GM18861 (cell line): ENCODE measurements at regions not wholly inside any gene's neighbourhood (a gene's known extent, or its start where the extent isn't known, plus 50 kb on each side); places are given as distances from the start of the nearest gene placed in this dataset.
"Not testable (repeated sequence)": the region's sequence is repeated elsewhere in the genome, so short reads cannot be mapped to it uniquely, and the experiment has no call there.

ENCODE experiments used
- ATAC-seq: cut with Tn5 transposase; IDR thresholded peaks from one replicate; pipeline ENCODE4 v1.9.1; 2021; ENCODE audit not compliant: unreplicated experiment

DNA sequence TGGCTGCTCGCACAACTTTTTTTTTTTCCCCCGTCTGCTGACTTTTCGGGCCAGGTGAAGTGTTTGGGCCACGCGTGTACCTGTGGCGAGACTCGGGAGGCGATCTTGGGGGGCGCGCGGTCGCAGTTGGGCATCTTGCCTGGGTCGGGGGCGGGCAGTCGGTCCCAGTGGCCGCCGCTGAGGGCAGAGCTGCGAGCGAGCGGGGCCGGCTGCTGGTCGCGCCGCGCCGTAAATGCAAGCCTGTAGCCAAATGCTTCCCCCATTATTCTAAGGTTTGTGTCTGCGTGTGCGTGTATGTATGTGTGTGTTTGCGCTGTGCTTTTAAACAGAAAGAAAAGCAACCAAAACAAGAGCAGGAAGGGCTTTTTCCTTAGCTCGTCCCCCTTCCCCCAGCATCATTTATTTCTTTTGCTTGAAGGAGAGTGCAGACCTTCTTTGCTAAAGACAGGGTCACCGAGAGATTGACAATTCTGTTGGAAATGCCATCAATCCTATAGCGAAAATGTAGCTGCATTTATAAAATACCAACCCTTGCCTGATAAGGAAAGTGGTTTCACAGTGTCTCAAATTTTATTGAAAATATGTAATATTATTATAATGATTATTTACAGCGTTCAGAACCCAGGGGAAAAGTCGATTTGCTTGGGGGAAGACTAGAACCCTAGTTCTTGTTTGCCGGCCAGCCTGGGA lies 143.2 kb upstream of the ZNF536 start:
- ATAC-seq: no peak

DNA sequence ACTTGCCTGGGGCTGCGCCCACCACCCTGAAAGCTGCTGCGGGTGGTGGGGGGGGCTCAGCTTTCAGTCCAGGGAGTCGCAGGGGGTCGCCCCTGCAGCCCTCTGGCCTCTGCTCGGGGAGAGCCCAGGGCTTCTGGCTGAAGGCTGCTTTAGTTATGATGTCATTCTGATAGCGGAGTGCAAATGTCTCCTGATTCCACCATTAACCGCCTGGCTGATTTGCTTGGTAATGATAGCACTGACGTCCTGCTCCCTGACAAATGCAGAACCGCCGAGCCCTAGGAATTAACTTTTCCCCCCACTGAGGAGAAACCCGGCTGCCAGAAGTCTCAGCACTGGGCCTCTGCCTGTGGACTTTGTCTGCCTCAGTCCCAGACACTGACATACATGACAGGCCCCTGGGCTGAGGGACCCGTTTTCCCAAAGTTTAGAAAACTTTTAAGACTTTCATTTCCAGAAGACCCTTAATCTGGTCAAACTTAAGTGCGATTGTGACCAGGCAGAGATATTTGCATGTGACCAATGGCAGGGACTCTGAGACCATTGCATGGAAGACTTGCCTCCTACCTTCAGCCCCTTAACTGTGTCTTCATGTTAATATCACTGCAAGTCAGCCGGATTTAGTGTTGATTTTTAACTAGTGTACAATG lies 142.5 kb upstream of the ZNF536 start:
- no peak for ATAC-seq

- no peak for ATAC-seq
Observed at GRCh38 chr19:30231408-30232318, 140.5 kb upstream of the ZNF536 start.

DNA sequence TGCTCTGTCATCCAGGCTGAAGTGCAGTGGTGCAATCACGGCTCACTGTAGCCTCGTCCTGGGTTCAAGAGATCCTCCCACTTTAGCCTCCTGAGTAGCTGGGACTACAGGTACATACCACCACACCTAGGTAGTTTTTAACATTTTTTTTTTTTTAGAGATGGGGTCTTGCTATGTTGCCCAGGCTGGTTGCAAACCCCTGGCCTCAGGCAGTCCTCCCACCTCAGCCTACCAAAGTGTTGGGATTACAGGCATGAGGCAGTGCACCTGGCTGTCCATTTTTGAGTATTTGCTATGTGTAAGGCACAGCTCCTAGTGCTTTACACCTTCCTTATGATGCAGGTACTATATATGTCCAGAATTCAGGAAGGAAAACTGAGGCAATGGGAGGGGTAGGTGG lies 138.8 kb upstream of the ZNF536 start:
- ATAC-seq: no peak

GRCh38 chr19:30235946-30236345 lies 136.2 kb upstream of the ZNF536 start:
- ATAC-seq: no peak

- ATAC-seq: no peak
Observed at GRCh38 chr19:30236587-30236986, 135.6 kb upstream of the ZNF536 start.

DNA sequence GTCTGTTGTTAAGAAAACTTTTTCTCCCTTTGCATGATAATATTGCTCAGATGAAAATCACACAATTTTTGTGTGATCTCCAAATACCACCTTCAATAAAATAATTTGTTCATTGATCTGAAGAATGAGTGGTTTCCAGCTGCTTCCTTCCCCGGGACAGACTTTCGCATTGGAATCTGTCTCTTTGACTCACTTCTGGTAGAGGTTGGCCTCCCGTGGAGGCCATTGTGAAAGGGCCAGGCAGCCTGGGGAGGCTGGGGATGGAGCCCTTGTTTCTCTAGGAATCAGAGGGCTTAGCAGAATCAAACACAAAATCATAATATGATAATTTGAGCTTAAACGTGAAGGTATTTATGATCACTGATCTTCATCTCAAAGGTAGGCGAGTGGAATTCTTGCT lies 135.0 kb upstream of the ZNF536 start:
- ATAC-seq: no peak

DNA sequence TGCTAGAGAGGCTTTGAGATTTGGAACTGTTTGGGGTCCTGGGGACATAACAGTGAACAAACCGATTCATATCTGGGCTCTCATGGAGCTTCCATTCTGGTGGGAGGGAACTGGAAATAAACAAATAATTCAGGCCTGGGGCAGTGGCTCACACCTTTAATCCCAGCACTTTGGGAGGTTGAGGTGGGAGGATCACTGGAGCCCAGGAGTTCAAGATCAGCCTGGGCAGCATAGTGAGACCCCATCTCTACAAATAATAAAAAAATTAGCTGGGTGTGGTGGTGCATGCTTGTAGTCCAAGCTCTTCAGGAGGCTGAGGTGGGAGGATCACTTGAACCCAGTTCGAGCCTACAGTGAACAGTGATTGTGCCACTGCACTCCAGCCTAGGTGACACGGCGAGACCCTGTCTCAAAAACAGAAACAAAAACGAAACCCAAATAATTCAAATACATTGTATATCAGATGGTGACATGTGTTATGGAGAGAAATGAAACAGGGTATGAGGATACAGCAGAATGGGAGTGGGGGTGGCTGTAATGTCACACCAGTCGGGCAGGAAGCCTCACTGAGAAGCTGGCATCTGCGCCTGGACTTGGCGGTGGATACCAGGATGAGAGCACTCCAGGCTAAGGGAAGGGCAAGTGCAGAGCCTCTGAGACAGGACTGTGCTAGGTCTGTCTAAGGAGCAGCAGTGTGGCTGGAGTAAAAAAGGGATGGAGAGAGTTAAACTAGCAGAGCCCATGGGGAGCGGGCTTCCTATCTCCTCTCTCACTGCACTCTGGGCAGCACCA lies 131.1 kb upstream of the ZNF536 start:
- ATAC-seq: no peak

DNA sequence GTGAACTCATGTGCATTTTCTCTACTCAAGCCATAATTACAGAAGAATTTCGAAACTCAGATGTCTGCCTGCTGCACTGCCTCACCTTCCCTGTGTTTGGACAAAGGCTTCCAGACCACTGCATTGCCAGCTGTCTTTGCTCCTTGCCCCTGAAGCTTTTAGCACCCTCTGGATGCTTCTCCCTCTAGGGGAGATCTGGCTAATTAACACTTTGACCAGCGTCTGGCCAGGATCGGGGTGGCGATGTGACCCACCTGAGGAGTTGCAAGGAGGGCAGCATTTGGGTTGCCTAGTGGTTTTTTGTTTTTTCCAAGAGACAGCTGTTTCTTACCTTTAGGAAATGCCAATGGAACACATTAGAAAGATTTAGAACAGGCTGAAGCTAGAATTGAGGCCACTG lies 127.7 kb upstream of the ZNF536 start:
- ATAC-seq: no peak

GRCh38 chr19:30245401-30246039 lies 126.7 kb upstream of the ZNF536 start:
- ATAC-seq: no peak

DNA sequence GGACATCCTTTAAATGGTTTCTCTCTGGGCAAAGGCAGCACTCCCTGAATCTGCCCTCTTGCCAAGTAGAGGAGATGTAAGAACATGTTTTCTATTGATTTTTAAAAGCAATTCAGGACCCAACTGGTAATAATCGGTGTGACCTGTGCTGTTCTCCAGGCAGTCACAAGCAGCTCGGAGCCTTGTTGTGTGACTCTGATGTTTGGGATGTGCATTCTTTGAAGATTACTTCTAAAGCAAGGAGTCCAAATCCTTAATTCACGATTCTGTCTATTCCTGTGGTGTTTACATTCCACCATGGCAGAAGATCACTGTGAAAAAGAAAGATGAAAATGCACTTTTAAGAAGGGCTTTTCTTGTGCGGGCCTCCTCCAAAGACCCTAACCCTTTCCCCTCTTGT lies 122.3 kb upstream of the ZNF536 start:
- no peak for ATAC-seq

DNA sequence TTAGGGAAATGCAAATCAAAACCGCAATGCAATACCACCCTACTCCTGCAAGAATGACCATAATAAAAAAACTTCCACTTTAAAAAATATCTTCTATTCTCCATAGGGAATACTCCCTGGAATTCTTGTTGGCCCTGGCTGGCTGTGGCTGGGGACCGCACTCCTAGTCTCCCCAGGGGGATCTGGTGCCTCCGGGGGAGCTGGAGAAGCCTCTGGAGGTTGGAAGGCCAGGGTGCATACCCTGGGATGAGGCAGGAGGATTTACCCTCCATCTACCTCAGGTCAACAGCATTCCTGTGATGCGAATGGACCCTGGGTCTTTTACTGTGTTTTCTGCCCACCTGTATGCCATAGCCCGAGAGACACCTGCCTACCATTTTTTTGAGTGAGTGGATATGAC lies 120.0 kb upstream of the ZNF536 start:
- ATAC-seq: no peak

DNA sequence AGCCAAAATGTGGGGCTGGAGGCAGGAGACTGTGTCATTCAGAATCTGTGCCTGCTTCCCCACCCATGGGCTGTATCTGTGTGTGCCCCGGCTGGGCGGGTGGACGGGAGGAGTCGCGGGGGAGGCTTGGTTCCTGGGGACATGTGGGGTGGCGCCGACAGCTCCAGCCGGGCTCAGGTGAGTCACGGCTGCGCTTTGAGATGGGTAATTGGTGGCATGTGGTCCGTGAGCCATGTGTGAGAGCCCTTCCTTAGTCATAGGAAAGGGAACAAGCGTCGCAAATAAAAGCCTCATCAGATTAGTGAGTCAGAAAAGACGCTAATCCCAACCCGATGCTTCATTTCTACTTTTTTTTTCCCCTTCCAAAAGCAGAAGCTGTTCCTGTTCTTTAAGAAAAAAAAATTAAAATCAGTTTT lies 118.6 kb upstream of the ZNF536 start:
- ATAC-seq: no peak

GRCh38 chr19:30254158-30254557 lies 118.0 kb upstream of the ZNF536 start:
- no peak for ATAC-seq

DNA sequence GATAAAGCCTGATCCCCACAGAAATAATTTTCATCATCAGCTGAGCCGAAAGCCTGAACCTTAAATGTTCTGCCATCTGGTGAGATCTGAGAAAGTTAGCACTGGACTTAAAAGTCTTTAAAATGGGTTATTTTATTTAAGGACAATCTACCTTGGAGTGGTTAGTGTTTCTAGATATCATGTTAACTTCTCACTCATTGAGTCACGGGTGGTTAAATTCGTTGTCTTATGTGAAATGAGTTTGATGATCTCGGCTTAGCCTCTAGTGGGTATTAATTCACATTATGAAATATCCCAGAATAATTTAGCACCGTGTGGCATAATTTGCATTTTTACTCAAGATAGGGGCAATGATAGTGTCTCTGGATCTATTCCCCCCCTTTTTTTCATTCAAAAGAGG lies 117.4 kb upstream of the ZNF536 start:
- ATAC-seq: no peak

DNA sequence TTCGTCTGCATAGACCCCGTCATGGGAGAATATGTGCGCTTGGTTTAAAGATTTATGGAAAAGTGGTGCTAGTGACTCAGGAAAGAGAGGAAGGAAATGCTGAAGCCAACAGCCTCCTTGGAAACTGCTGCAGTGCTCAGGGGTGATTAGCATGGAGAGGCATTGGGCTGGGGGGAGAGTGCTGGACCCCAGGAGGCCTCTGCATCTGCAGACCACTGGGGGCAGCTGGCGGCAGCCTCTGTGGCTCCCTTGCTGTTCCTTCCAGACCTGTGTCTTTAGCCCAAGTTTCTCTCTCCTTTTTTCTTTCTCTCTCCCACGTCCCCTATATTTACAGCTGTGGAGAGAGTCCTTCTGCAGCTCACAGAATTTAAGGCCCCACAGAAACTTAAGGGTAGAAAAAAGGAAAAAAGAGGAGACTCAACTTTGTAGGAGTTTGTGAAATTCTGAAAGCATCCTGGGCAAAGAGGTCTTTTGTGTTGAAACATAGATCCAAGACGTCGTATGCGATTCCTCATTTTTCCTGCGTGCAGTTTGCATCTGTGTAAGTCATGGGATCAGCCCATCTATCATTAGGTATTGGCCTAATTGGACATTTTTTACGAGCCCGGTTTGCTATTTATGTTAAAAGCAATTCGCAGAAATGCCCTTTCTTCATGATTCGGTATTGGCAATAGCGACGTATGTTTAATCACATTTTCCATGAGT lies 116.2 kb upstream of the ZNF536 start:
- ATAC-seq: no peak

DNA sequence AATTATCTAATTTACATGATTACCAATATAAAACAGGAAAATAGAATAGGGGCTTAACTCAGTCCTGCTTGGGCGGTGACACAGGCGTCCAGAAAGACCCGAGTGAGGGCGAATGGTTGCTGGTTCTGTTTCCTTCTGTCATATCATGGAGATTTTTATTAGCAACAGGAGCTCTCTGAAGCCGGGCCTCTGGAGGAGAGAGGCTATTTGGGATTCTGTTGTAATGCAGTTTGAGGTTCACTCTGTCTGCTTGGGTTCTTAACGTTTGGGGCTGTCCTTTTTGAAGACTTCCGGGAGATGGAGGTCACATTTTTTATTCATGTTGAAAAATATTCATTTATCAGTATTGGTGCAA lies 115.7 kb upstream of the ZNF536 start:
- no peak for ATAC-seq

GRCh38 chr19:30263830-30264381 lies 108.3 kb upstream of the ZNF536 start:
- no peak for ATAC-seq

- not testable (repeated sequence) for ATAC-seq
Observed at GRCh38 chr19:30265918-30266317, 106.3 kb upstream of the ZNF536 start.

- ATAC-seq: no peak
Observed at GRCh38 chr19:30266687-30267086, 105.5 kb upstream of the ZNF536 start.
